Heart left ventricle (tissue), 13 donors: ENCODE measurements at regions not wholly inside any gene's neighbourhood (a gene's known extent, or its start where the extent isn't known, plus 50 kb on each side); places are given as distances from the start of the nearest gene placed in this dataset.

Source experiments
- CTCF ChIP-seq, 12 donors: fragments of 200-600 bp; sonication (generic) in 4 of 12; IDR thresholded peaks; one replicate each; pipeline versions ENCODE4 v1.5.0 to v1.8.0; 2018 to 2022; ENCODE audit warnings: antibody characterized with exemption in 12 of 12, mild to moderate bottlenecking in 5 of 12
- POLR2A ChIP-seq, 2 donors: fragments of 450-650 bp; IDR thresholded peaks; one replicate each; pipeline ENCODE4 v1.6.1; 2017; ENCODE audit warnings: antibody characterized with exemption in 2 of 2, mild to moderate bottlenecking in 2 of 2, moderate library complexity in 2 of 2
- donor health status: ischemic (EF 13 %, LVEDD 7.1; RV severe dilation, severe dysfunction).
- donor health status: DM: no; HTN: yes; CAD: no.
- donor health status: DM: no; HTN: no; CAD: no.
- donor health status: ischemic (EF 25% LVEDD 6.9; RV normal size, moderate dysfunction).
- donor health status: ischemic (EF 25% LVEDD 5.7; RV mildly dilated, moderate dysfunction).
- donor health status: ischemic (EF 35%, LVEDD 5.7; RV mildly dilated, moderate dysfunction).
- donor health status: nonischemic (EF 11% LVEDD 7.7; RV severe dilation, severe dysfunction).
- donor health status: DM: yes; HTN: yes; CAD: no.
- donor health status: PGD.
- donor health status: ischemic (EF 29% LVEDD 5.4; RV normal size, mild dysfunction).
- donor health status: nonischemic (EF 23%, LVEDD 6.1; RV moderate dilation, normal function).

GRCh38 chr6:132061381-132061780 is 110.2 kb upstream of the CCN2 start:
- TF ChIP-seq CTCF (IDR thresholded peaks at IDR 0.05), result no peak
- TF ChIP-seq POLR2A (IDR thresholded peaks at IDR 0.05), result no peak
